NCI-H1048 (cell line): ENCODE measurements at regions not wholly inside any gene's neighbourhood (a gene's known extent, or its start where the extent isn't known, plus 50 kb on each side); places are given as distances from the start of the nearest gene placed in this dataset.
"Not testable (repeated sequence)": the region's sequence is repeated elsewhere in the genome, so short reads cannot be mapped to it uniquely, and the experiment has no call there.

Experiments used
- DNase-seq: peaks from one replicate; lab custom pipeline; 2025; lab: John Stamatoyannopoulos, UW

DNA sequence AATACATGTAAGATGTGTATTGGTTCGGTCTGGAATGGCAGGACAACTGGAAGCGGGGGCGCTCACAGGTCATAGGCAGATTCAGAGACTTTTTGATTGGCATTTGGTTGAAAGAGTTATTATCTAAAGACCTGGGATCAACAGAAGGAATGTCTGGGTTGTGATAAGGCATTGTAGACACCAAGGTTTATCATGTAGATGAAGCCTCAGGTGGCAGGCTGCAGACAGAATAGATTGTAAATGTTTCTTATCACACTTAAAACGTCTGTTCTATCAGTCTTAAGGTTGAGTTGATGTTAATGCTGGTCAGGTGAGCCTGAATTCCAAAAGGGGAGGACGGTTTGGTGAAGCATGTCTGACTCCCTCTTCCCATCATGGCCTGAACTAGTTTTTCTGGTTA lies 295.9 kb upstream of the PROK2 start:
- DNase-seq, result no peak

DNA sequence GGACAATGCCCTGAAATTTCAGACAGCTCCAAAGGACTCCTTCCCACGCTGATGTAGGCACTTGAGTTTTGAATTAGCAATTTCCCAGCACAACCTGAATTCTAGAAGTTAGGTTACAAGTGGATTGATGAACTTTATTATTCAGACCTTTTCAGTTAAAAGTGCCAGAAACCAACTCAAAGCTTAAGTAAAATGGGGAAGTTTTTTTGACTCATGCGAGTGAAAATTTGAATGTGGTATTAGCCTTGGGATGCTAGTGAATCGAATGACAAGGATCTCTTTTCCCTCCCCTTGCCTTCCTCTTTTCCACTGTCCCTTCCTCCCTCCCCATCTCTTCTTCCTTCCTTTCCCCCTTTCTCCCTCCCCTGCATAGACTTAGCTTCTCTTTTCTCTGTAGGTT lies 295.1 kb upstream of the PROK2 start:
- DNase-seq, result no peak

GRCh38 chr3:72079369-72079872 lies 294.5 kb upstream of the PROK2 start:
- no peak for DNase-seq

- no peak for DNase-seq
Measured at GRCh38 chr3:72078676-72079368, 293.9 kb upstream of the PROK2 start.

GRCh38 chr3:72077473-72078259 lies 292.7 kb upstream of the PROK2 start:
- no peak for DNase-seq

DNA sequence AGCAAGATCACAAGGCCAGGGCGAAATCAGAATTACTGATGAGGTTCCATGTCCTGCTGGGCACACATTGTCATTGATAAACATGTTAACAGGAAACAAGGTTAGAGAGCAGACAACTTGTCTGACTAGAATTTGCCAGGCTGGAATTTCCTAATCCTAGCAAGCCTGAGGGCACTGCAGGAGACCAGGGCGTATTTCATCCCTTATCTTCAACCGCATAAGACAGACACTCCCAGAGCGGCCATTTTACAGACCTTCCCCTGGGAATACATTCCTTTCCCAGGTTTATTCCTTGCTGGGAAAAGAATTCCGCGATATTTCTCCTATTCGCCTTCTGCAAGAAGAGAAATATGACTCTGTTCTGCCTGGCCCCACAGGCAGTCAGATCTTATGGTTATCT lies 290.9 kb upstream of the PROK2 start:
- not testable (repeated sequence) for DNase-seq

DNA sequence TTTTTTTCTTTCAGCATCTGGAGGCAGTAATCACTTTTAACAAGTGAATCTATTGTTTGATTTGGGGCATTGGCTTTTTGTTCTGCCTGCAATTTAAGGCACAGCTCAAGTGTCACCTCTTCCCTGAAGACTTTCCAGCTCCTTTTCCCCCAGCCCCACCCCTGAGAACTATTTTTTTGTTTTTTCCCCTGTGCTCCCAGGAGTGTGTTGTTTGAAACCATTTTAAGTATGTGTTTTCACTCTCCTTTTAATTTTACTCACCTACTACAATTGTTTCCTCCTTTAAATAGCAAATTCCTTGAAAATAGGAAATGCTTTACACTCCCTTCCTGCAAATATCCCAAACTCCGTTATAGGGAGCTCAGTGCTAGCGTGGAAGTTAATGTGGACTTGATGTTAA lies 286.7 kb upstream of the PROK2 start:
- DNase-seq, result no peak

GRCh38 chr3:72070005-72070404 lies 285.1 kb upstream of the PROK2 start:
- no peak for DNase-seq

GRCh38 chr3:72069543-72069942 lies 284.6 kb upstream of the PROK2 start:
- DNase-seq, result no peak

DNA sequence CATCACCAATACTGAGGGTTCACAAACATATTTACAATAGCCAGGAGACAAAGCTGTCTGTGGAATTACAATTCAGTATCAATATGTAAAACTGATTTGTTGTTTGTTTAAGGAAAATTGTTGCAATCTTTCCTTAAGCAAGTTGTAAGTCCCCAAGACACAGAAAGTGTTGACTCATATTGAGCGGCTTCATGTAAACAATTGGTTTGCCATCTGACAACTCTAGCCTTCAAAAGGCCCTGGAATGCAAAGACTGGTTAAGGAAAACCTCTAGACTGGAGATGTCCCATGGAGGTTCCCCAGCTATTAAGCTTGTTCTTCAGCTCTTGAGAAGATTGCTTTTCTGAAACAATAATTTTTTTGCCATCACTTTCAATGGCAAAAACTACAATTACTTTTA lies 283.7 kb upstream of the PROK2 start:
- no peak for DNase-seq

- DNase-seq, result no peak
Measured at GRCh38 chr3:72067721-72068120, 282.8 kb upstream of the PROK2 start.

DNA sequence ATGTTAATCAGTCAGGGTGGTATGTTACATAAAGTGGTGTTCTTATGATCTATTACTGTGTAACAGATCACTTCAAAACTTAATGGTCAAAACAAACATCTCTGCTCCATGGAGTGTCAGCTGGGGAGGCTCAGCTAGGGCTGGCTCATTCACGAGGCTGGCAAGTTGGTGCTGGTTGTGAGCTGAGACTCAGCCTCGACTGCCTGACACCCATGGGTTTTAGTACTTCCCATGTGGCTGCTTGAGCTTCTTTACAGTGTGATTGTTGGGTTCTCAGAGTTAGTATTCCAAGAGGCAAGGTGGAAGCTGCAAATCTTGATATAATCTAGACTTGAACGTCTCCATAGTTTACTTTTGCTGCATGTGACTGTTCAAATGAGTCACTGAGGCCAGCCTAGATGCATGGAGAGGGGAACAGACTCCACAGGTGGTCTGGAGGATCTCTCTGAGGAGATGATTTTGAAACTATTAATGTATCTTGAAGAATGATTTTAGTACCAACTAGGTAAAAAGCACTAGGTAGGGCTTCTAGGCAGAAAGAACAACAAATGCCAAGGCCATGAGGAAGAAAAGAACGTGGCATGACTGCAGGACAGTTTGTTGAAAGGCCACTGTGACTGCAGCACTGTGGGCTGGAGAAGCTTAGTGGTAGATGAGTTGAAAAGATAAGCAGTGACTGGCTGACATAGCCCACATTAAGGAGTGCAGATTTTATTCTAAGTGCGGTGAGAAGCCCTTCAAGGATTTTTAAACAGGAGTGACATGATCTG lies 281.1 kb upstream of the PROK2 start:
- DNase-seq, result no peak

DNA sequence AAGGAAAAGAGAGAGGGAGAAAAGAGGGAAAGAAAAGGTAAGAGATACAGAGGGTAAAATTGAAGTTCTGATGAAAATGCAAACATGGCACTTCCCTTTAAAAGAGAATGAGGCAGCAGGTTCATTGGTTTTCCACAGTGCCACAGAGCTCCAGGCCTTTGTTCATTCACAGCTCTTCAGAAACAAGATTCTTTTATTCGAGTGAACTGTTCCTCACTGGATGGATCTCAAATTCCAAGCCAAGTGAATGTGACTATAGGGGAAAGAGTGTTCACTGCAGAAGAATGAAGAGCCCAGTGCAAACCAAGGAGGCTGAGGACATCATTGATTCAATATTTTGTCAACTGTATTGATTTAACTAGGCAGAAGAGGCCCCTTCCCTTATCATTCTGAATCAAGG lies 280.3 kb upstream of the PROK2 start:
- no peak for DNase-seq

- not testable (repeated sequence) for DNase-seq
Measured at GRCh38 chr3:72064727-72065126, 279.8 kb upstream of the PROK2 start.

DNA sequence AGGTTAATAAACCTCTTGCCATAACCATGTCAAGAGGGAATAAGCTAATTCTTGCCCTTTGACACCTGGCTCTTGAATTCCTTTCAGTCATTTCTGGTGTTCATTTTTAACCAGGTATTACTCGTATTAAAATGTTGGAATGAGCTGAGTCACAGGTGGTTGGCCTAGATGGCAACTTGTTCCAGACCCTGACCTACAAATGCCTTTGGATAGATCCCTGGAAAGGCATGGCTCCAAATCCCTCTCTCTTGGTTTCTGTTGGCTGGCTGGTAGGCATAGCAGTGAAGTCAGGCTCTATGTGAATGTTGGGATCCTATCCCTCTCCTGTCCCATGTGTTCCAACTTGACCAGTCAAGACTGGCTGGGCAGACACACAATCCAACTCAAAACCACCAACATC lies 277.1 kb upstream of the PROK2 start:
- DNase-seq, result no peak

GRCh38 chr3:72060447-72061034 lies 275.6 kb upstream of the PROK2 start:
- no peak for DNase-seq

GRCh38 chr3:72058493-72059081 lies 273.6 kb upstream of the PROK2 start:
- DNase-seq, result no peak

GRCh38 chr3:72055436-72055835 lies 270.5 kb upstream of the PROK2 start:
- DNase-seq, result no peak

DNA sequence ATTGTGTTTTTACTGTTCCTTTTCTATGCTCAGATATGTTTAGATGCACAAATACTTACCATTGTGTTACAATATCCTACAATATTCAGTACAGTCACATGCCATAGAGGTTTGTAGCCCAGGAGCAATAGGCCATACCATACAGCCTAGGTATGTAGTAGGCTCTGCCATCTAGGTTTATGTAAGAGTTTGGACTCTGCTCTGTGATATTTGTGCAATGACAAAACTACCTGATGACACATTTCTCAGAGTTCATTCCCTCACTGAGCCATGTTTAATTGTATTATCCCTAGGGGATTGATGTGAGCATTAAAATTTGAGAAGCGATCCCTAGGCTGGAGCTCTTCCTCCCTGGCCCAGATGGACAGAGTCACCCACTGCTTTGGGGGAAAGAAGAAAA lies 270.0 kb upstream of the PROK2 start:
- DNase-seq, result no peak

DNA sequence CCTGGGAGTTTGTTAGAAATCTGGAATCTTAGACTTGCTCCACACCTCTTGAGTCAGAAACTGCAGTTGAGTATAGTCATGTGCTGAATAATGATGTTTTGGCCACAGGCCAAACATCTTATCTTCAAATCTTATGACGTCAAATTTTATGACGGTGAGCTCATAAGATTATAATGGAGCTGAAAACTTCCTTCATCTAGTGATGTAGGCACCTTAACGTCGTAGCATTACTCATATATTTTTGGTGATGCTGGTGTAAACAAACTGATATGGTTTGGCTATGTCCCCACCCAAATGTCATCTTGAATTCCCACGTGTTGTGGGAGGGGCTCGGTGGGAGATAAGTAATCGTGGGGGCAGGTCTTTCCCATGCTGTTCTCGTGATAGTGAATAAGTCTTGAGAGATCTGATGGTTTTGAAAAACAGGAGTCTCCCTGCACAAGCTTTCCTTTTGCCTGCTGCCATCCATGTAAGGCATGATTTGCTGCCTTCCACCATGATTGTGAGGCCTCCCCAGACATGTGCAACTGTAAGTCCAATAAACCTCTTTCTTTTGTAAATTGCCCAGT lies 268.0 kb upstream of the PROK2 start:
- DNase-seq, result no peak

GRCh38 chr3:72050771-72051170 lies 265.8 kb upstream of the PROK2 start:
- DNase-seq, result no peak
